Gastroesophageal sphincter (tissue), 2 donors: ENCODE measurements at regions not wholly inside any gene's neighbourhood (a gene's known extent, or its start where the extent isn't known, plus 50 kb on each side); places are given as distances from the start of the nearest gene placed in this dataset.

Experiments
- EP300 ChIP-seq: sonication (generic); formaldehyde crosslinking; IDR thresholded peaks from one replicate; pipeline ENCODE4 v1.6.1; 2017; ENCODE audit warnings: antibody characterized with exemption, mild to moderate bottlenecking
- POLR2AphosphoS5 ChIP-seq: sonication (generic); formaldehyde crosslinking; IDR thresholded peaks from one replicate; pipeline ENCODE4 v1.6.1; 2017; ENCODE audit warnings: antibody characterized with exemption

- TF ChIP-seq EP300 (no peak), POLR2AphosphoS5 (no peak)
These were observed 77.3 kb upstream of the RPH3A start for GRCh38 chr12:112714166-112714710.
